HepG2 (cell line): ENCODE measurements at regions not wholly inside any gene's neighbourhood (a gene's known extent, or its start where the extent isn't known, plus 50 kb on each side); places are given as distances from the start of the nearest gene placed in this dataset.

Experiments
- ATAC-seq: fragments of 200-7000 bp; cut with Tn5 transposase; 3 replicates; pipeline ENCODE4 v1.9.1; 2020; ENCODE audit warnings: mild to moderate bottlenecking, moderate library complexity
- BruUV-seq: library from RNA; stranded (reverse); fragments of 400-500 nt; replicated peaks from 2 replicates; lab custom pipeline; 2021; lab: Mats Ljungman, UMichigan
- CTCF ChIA-PET: fragments of 300-600 bp; formaldehyde crosslinking; extraction: SDS; loops from one replicate; lab custom pipeline; 2021; ENCODE audit warnings: low total read pairs, inconsistent platforms, low intra/inter-chr PET ratio; lab: Yijun Ruan, JAX
- POLR2A ChIA-PET: fragments of 350-600 bp; sonication (Branson Sonifier 250); formaldehyde crosslinking; loops from one replicate; lab custom pipeline; 2020; ENCODE audit warnings: antibody characterized with exemption, inconsistent platforms; lab: Yijun Ruan, JAX
- DNase-seq: peaks from one replicate; pipeline ENCODE4 v3.0.0-alpha.2; 2015; ENCODE audit warnings: low spot score
- FAIRE-seq: peaks from 3 replicates; lab custom pipeline; 2011; peaks lifted over from hg19 to GRCh38; lab: Jason Lieb, UNC
- H2AFZ ChIP-seq: one replicate; pipeline ENCODE4 v1.6.1; 2011; ENCODE audit warnings: low read length, inconsistent platforms
- H3K27ac ChIP-seq: fragments of 300-600 bp; 3 replicates; pipeline ENCODE4 v1.8.0; 2011; ENCODE audit warnings: mixed run types, mild to moderate bottlenecking, mixed read lengths, low read length, inconsistent platforms; ENCODE audit not compliant: insufficient read depth; ENCODE audit errors: extremely low read length
- H3K27me3 ChIP-seq, 2 experiments: fragments of 200-600 bp in 1 of 2; 2 replicates in 1 of 2; 3 replicates in 1 of 2; pipeline versions ENCODE4 v1.6.0 to v1.8.0; 2011; ENCODE audit warnings: low read length in 2 of 2, mild to moderate bottlenecking in 2 of 2, moderate library complexity in 2 of 2, inconsistent platforms in 1 of 2; ENCODE audit not compliant: insufficient read depth in 2 of 2, control insufficient read depth in 1 of 2
- H3K36me3 ChIP-seq, 2 experiments: fragments of 200-600 bp in 1 of 2; replicated peaks in 1 of 2; 2 replicates in 1 of 2; 3 replicates in 1 of 2; pipeline versions ENCODE4 v1.5.1 to v1.8.0; 2011; ENCODE audit warnings: low read length in 2 of 2, inconsistent platforms in 1 of 2; ENCODE audit not compliant: insufficient read depth in 2 of 2, control insufficient read depth in 1 of 2
- H3K4me1 ChIP-seq: 2 replicates; pipeline ENCODE4 v1.5.1; 2012; ENCODE audit warnings: low read length, inconsistent platforms; ENCODE audit not compliant: insufficient read depth
- H3K4me2 ChIP-seq: 2 replicates; pipeline ENCODE4 v1.6.0; 2011; ENCODE audit warnings: low read depth, low read length, inconsistent platforms
- H3K4me3 ChIP-seq, 3 experiments: fragments of 200-600 bp in 1 of 3; sonication (generic), shearing (Covaris generic) in 1 of 3; replicated peaks in 1 of 3; 2 replicates each; pipeline ENCODE4 v1.5.1; 2011 to 2016; ENCODE audit warnings: low read length in 3 of 3, inconsistent platforms in 2 of 3, low read depth in 2 of 3, mild to moderate bottlenecking in 2 of 3, control low read depth in 1 of 3, mixed read lengths in 1 of 3; ENCODE audit not compliant: insufficient read depth in 1 of 3
- H3K79me2 ChIP-seq: one replicate; pipeline ENCODE4 v1.6.1; 2011; ENCODE audit warnings: low read length, inconsistent platforms; ENCODE audit not compliant: insufficient read depth
- H3K9ac ChIP-seq: 2 replicates; pipeline ENCODE4 v1.6.0; 2011; ENCODE audit warnings: mild to moderate bottlenecking, low read depth, low read length, inconsistent platforms; ENCODE audit not compliant: insufficient read depth
- H3K9me3 ChIP-seq: 2 replicates; pipeline ENCODE4 v1.5.1; 2012; ENCODE audit warnings: mild to moderate bottlenecking, low read length
- H4K20me1 ChIP-seq: 2 replicates; pipeline ENCODE4 v1.6.0; 2011; ENCODE audit warnings: inconsistent platforms, mild to moderate bottlenecking, low read length, moderate library complexity; ENCODE audit not compliant: insufficient read depth
- GATAD1 ChIP-seq: IDR thresholded peaks from 2 replicates; pipeline ENCODE4 v1.6.1; 2016; ENCODE audit warnings: missing genetic modification reagents, missing compliant biosample characterization
- HHEX ChIP-seq: IDR thresholded peaks from 2 replicates; pipeline ENCODE4 v1.6.1; 2016; ENCODE audit warnings: control low read depth
- HNRNPUL1 ChIP-seq: fragments of 200-400 bp; formaldehyde crosslinking; IDR thresholded peaks from 2 replicates; pipeline ENCODE4 v1.6.1; 2017; ENCODE audit warnings: low read depth, mild to moderate bottlenecking, low read length, moderate library complexity
- IRF2 ChIP-seq: IDR thresholded peaks from 2 replicates; pipeline ENCODE4 v1.6.1; 2018; ENCODE audit warnings: missing genetic modification reagents, missing compliant biosample characterization
- MZF1 ChIP-seq: sonication (generic); formaldehyde crosslinking; IDR thresholded peaks from 2 replicates; pipeline ENCODE4 v1.8.1; 2023; ENCODE audit warnings: mild to moderate bottlenecking, missing genetic modification reagents, borderline replicate concordance
- ZNF232 ChIP-seq: sonication (generic); formaldehyde crosslinking; IDR thresholded peaks from 2 replicates; pipeline ENCODE4 v1.4.0; 2020; ENCODE audit warnings: missing genetic modification reagents, borderline replicate concordance
- ZNF296 ChIP-seq: sonication (generic); formaldehyde crosslinking; conservative IDR thresholded peaks from 2 replicates; pipeline ENCODE4 v1.5.0; 2020; ENCODE audit warnings: mild to moderate bottlenecking, missing genetic modification reagents
- ZNF30 ChIP-seq: sonication (generic); formaldehyde crosslinking; IDR thresholded peaks from 2 replicates; pipeline ENCODE4 v1.5.0; 2020; ENCODE audit warnings: mild to moderate bottlenecking, missing genetic modification reagents
- ZNF556 ChIP-seq: sonication (generic); formaldehyde crosslinking; IDR thresholded peaks from 2 replicates; pipeline ENCODE4 v1.4.0; 2020; ENCODE audit warnings: mild to moderate bottlenecking, missing genetic modification reagents, borderline replicate concordance
- WGBS: methylation state at CpG from one replicate; pipeline ENCODE4 v1.1.6; 2017; ENCODE audit warnings: low lambda C conversion rate; 5-methylcytosine and 5-hydroxymethylcytosine counted together
- in situ Hi-C: cut with HindIII; loops from 2 replicates; pipeline ENCODE4 v1.10.0; 2017; ENCODE audit warnings: low pct_unique_long_range_greater_than_20kb; ENCODE audit not compliant: extremely low pct_ligation_motif_present
- intact Hi-C: fragments of 100-400 bp; cut with micrococcal nuclease; formaldehyde crosslinking; loops from one replicate; pipeline ENCODE4 v1.10.0; 2022; ENCODE audit not compliant: unreplicated experiment
- TF ChIP-seq, protein P1 (sequence below): sonication (generic); formaldehyde crosslinking; IDR thresholded peaks from 2 replicates; pipeline ENCODE4 v1.5.0; 2020; ENCODE audit warnings: missing genetic modification reagents
- TF ChIP-seq, protein P2 (sequence below): sonication (generic); formaldehyde crosslinking; IDR thresholded peaks from 2 replicates; pipeline ENCODE4 v1.4.0; 2020; ENCODE audit warnings: missing genetic modification reagents, borderline replicate concordance

DNA sequence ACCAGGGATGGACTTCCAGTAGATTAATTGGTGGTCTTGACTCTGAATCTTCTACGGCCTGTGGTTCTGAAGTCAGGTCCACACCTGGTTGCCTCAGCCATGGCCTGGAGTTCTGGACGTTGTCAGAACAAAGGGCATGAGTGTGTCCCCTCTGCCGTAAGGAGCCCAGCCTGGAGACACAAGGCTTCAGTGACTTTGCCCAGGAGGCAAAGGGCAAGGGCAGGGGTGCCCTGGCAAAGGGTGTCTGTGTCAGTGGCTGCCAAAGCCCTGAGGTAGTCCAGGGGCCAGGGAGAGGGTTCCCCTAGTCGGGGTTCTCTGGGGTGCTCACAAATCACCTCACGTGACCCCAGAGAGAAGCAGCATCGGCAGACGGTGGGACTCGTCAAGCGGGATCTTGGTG lies 273.2 kb upstream of the ZNF32 start:
- H3K4me3 ChIP-seq = no peak overlapping the region
- H3K79me2 ChIP-seq = no peaks in the 10 kb centered on the region
- no peak for FAIRE-seq

More for the DNA sequence above, 273.2 kb upstream of the ZNF32 start:
- no TSS peak for BruUV-seq
- H3K27me3 ChIP-seq = peaks cover 0 to 9% of the 10 kb centered on the region in 2 experiments; a peak in 1 of 5 replicates
- CTCF ChIA-PET = no interaction called here
- in situ Hi-C loops (no loop called here), intact Hi-C loops (loop anchor here (10.0 kb wide), 1 partner anchor 463 kb away; the partner anchor contains the start of gene CXCL12)
- no peak for DNase-seq
- TF ChIP-seq, protein P1, sequence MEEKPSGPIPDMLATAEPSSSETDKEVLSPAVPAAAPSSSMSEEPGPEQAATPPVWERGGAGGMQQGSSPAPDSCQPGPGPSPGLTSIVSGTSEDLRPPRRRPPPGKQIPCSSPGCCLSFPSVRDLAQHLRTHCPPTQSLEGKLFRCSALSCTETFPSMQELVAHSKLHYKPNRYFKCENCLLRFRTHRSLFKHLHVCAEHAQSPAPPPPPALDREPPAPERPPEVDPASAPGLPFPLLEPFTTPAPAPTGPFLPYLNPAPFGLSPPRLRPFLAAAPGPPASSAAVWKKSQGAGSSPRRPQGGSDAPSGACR = no peak
- TF ChIP-seq MZF1 (CRISPR knock-in tag) (no peak), ZNF556 (no peak), GATAD1 (CRISPR knock-in tag) (no peak), HNRNPUL1 (no peak), HHEX (CRISPR knock-in tag) (no peak), ZNF232 (CRISPR knock-in tag) (no peak), ZNF30 (CRISPR knock-in tag) (no peak), IRF2 (CRISPR knock-in tag) (no peak), ZNF296 (CRISPR knock-in tag) (no peak)
- TF ChIP-seq, protein P2, sequence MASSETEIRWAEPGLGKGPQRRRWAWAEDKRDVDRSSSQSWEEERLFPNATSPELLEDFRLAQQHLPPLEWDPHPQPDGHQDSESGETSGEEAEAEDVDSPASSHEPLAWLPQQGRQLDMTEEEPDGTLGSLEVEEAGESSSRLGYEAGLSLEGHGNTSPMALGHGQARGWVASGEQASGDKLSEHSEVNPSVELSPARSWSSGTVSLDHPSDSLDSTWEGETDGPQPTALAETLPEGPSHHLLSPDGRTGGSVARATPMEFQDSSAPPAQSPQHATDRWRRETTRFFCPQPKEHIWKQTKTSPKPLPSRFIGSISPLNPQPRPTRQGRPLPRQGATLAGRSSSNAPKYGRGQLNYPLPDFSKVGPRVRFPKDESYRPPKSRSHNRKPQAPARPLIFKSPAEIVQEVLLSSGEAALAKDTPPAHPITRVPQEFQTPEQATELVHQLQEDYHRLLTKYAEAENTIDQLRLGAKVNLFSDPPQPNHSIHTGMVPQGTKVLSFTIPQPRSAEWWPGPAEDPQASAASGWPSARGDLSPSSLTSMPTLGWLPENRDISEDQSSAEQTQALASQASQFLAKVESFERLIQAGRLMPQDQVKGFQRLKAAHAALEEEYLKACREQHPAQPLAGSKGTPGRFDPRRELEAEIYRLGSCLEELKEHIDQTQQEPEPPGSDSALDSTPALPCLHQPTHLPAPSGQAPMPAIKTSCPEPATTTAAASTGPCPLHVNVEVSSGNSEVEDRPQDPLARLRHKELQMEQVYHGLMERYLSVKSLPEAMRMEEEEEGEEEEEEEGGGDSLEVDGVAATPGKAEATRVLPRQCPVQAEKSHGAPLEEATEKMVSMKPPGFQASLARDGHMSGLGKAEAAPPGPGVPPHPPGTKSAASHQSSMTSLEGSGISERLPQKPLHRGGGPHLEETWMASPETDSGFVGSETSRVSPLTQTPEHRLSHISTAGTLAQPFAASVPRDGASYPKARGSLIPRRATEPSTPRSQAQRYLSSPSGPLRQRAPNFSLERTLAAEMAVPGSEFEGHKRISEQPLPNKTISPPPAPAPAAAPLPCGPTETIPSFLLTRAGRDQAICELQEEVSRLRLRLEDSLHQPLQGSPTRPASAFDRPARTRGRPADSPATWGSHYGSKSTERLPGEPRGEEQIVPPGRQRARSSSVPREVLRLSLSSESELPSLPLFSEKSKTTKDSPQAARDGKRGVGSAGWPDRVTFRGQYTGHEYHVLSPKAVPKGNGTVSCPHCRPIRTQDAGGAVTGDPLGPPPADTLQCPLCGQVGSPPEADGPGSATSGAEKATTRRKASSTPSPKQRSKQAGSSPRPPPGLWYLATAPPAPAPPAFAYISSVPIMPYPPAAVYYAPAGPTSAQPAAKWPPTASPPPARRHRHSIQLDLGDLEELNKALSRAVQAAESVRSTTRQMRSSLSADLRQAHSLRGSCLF (CRISPR knock-in tag) = no peak
- no peak overlapping the region for H3K4me2 ChIP-seq
- H3K9me3 ChIP-seq = no peaks in the 10 kb centered on the region
- no peaks in the 10 kb centered on the region for H4K20me1 ChIP-seq
- H3K9ac ChIP-seq = no peak overlapping the region
- H3K36me3 ChIP-seq = no peaks in the 10 kb centered on the region
- H3K27ac ChIP-seq = no peak overlapping the region
- H2AFZ ChIP-seq = no peak overlapping the region
- H3K4me1 ChIP-seq = no peaks in the 10 kb centered on the region
- POLR2A ChIA-PET = no interaction called here
- 54% methylated on average over 7 of the region's 9 CpGs for WGBS
- ATAC-seq = no peak
